NCI-H345 (cell line): ENCODE measurements at regions not wholly inside any gene's neighbourhood (a gene's known extent, or its start where the extent isn't known, plus 50 kb on each side); places are given as distances from the start of the nearest gene placed in this dataset.
A peak's percentile ranks its signal among the peaks of the same experiment; 100 is the strongest.
"Not testable (repeated sequence)": the region's sequence is repeated elsewhere in the genome, so short reads cannot be mapped to it uniquely, and the experiment has no call there.

ENCODE experiments used
- DNase-seq: peaks from one replicate; lab custom pipeline; 2025; lab: John Stamatoyannopoulos, UW

- DNase-seq: no peak
These were observed 177.5 kb downstream of the MTCL1 start for GRCh38 chr18:8882632-8883408.

GRCh38 chr18:8883409-8883668, 178.0 kb downstream of the MTCL1 start:
- DNase-seq: no peak

- DNase-seq: not testable (repeated sequence)
These were observed 182.5 kb downstream of the MTCL1 start for GRCh38 chr18:8887877-8888276.

GRCh38 chr18:8889489-8889888, 184.1 kb downstream of the MTCL1 start:
- no peak for DNase-seq

- DNase-seq: not testable (repeated sequence)
These were observed 185.1 kb downstream of the MTCL1 start for GRCh38 chr18:8890503-8890902.

GRCh38 chr18:8890957-8891464, 185.7 kb downstream of the MTCL1 start:
- no peak for DNase-seq

GRCh38 chr18:8893221-8893620, 187.9 kb downstream of the MTCL1 start:
- DNase-seq: no peak

GRCh38 chr18:8893628-8894231, 188.4 kb downstream of the MTCL1 start:
- no peak for DNase-seq

GRCh38 chr18:8894823-8895222, 189.5 kb downstream of the MTCL1 start:
- no peak for DNase-seq

GRCh38 chr18:8895341-8895740, 190.0 kb downstream of the MTCL1 start:
- DNase-seq: no peak

GRCh38 chr18:8895987-8896619, 190.7 kb downstream of the MTCL1 start:
- DNase-seq: no peak

GRCh38 chr18:8899000-8899399, 193.6 kb downstream of the MTCL1 start:
- no peak for DNase-seq

GRCh38 chr18:8900552-8900951, 195.2 kb downstream of the MTCL1 start:
- DNase-seq: no peak

GRCh38 chr18:8901019-8901418, 195.7 kb downstream of the MTCL1 start:
- no peak for DNase-seq

- DNase-seq: no peak
These were observed 198.2 kb upstream of the NDUFV2 start for GRCh38 chr18:8904316-8904715.

- DNase-seq: no peak
These were observed 193.5 kb upstream of the NDUFV2 start for GRCh38 chr18:8908792-8909510.

GRCh38 chr18:8910186-8910822, 192.2 kb upstream of the NDUFV2 start:
- DNase-seq: no peak

GRCh38 chr18:8910843-8911242, 191.7 kb upstream of the NDUFV2 start:
- DNase-seq: no peak

GRCh38 chr18:8911408-8912340, 190.8 kb upstream of the NDUFV2 start:
- DNase-seq: no peak

- peak; percentile 10 for DNase-seq
These were observed 189.9 kb upstream of the NDUFV2 start for GRCh38 chr18:8912348-8913326.
